22Rv1 (cell line): ENCODE measurements at regions not wholly inside any gene's neighbourhood (a gene's known extent, or its start where the extent isn't known, plus 50 kb on each side); places are given as distances from the start of the nearest gene placed in this dataset.

Source experiments
- CTCF ChIP-seq: fragments of 450-650 bp; IDR thresholded peaks from 2 replicates; pipeline ENCODE4 v1.5.1; 2017; ENCODE audit warnings: mild to moderate bottlenecking
- ZFX ChIP-seq: fragments of 450-650 bp; IDR thresholded peaks from 2 replicates; pipeline ENCODE4 v1.6.1; 2017; ENCODE audit warnings: antibody characterized with exemption, borderline replicate concordance

GRCh38 chr13:56299650-56300049, 841.1 kb upstream of the PRR20A start:
- TF ChIP-seq CTCF = no peak
- no peak for TF ChIP-seq ZFX
